ENCODE measurements at regions not wholly inside any gene's neighbourhood (a gene's known extent, or its start where the extent isn't known, plus 50 kb on each side); places are given as distances from the start of the nearest gene placed in this dataset.

DNA sequence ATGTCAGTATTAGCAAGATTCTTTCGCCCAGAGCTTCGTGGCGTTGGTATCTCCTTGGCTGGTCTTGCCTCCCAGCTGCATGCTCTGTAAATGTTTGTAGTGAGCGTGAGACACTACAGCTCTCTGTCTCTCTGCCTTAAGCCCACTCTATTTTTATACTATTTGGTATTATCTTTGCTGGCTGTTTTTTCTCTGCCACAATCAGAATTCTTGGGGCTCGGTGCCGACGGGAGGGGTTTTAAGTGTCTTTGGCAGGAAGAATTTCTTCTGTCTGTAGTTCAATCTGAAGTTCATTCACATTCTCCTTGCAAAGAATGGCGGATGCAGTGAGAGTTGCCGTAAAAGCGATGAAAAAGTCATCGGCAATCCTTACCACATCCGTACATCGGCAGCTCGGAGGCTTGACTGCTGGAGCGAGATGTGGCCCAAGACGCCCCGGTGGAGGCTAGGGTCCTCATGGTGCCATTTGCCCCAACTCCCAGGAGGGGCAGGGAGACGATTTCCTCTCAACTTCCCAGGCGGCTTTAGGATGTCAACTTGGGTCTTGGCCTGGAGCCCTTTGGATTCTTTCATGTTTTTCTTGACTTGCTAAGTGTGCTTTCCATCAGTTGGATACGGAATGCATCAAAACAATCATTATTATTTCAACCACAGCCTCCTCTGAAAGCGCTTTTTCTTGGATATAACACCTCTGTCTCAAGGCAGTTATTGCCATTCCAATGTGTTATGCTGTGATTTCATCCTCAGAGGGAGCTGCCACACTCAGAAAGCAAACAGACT lies 132.3 kb upstream of the SDK2 start:
- Mint-ChIP-seq H3K9me3 (ENCODE audit: unreplicated experiment) (no peaks in the 10 kb centered on the region), H3K27me3 (ENCODE audit: unreplicated experiment) (peaks cover 4% of the 10 kb centered on the region), H3K27ac (ENCODE audit: unreplicated experiment) (no peak overlapping the region), H3K4me3 (ENCODE audit: unreplicated experiment) (no peak overlapping the region), H3K4me1 (ENCODE audit: unreplicated experiment) (peaks cover 7% of the 10 kb centered on the region), H3K36me3 (ENCODE audit: low read depth, unreplicated experiment) (no peaks in the 10 kb centered on the region)
- no peak for TF ChIP-seq CTCF (IDR thresholded peaks at IDR 0.05; ENCODE audit: unreplicated experiment)
- no peak for DNase-seq (ENCODE audit: low spot score)

DNA sequence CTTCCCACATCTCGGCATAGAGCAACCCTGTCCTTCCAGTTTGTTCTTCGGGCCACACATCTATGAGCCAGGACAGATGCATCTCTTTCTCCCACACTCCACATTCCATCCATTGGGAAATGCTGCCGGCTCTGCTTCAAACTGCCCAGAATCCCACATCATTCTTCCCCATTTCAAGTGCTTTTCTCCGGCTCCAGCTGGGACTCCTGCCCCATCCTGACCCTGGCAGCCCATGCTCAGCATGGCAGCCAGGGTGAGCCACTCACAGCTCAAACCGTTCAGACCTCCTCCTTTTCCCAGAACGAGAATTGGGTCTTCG lies 132.8 kb upstream of the SDK2 start:
- no peak for DNase-seq (ENCODE audit: low spot score)
- Mint-ChIP-seq H3K27me3 (ENCODE audit: unreplicated experiment) (peaks cover 4% of the 10 kb centered on the region), H3K9me3 (ENCODE audit: unreplicated experiment) (no peaks in the 10 kb centered on the region), H3K27ac (ENCODE audit: unreplicated experiment) (no peak overlapping the region), H3K4me3 (ENCODE audit: unreplicated experiment) (no peak overlapping the region), H3K4me1 (ENCODE audit: unreplicated experiment) (peaks cover 7% of the 10 kb centered on the region), H3K36me3 (ENCODE audit: low read depth, unreplicated experiment) (no peaks in the 10 kb centered on the region)
- TF ChIP-seq CTCF (IDR thresholded peaks at IDR 0.05; ENCODE audit: unreplicated experiment), result no peak

GRCh38 chr17:73782231-73782630 lies 138.0 kb upstream of the SDK2 start:
- H3K27ac Mint-ChIP-seq (ENCODE audit: unreplicated experiment), result no peak overlapping the region
- peaks cover 4% of the 10 kb centered on the region for H3K27me3 Mint-ChIP-seq (ENCODE audit: unreplicated experiment)
- peaks cover 4% of the 10 kb centered on the region for H3K4me1 Mint-ChIP-seq (ENCODE audit: unreplicated experiment)
- no peaks in the 10 kb centered on the region for H3K9me3 Mint-ChIP-seq (ENCODE audit: unreplicated experiment)
- no peak for DNase-seq (ENCODE audit: low spot score)
- H3K36me3 Mint-ChIP-seq (ENCODE audit: low read depth, unreplicated experiment), result no peaks in the 10 kb centered on the region
- no peak overlapping the region for H3K4me3 Mint-ChIP-seq (ENCODE audit: unreplicated experiment)
- no peak for TF ChIP-seq CTCF (IDR thresholded peaks at IDR 0.05; ENCODE audit: unreplicated experiment)

DNA sequence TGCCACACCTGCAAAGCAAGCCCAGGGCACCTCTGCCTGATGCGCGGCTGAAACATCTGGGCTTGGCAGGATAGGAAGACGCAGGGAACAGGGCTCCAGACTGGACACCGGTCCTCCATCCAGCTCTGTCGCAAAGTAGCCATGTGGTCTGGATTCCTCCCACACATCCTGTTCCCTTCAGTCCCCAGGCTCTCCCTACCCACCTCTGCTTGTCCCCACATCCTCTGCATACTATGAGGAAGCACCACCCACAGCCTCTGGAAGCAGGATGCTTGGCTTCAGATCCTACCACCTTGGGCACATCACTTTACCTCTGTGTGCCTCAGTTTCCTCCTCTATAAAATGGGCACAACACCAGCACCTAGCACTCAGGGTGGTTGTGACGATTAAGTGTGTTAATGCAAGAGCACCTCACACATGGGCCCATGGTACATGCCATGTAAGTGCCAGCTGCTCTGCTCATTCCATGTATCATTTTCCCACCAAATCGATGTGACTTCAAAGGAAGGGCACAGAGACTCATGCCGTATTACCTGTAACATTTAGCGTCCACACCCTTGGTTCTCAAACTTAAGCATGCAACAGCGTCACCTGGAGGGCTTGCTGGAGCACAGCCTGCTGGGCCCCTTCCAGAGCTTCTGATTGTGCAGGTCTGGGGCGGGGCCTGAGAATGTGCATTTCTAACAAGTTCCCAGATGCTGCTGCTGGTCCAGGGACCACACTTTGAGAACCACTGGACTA lies 138.6 kb upstream of the SDK2 start:
- H3K9me3 Mint-ChIP-seq (ENCODE audit: unreplicated experiment), result no peaks in the 10 kb centered on the region
- peaks cover 3% of the 10 kb centered on the region for H3K27me3 Mint-ChIP-seq (ENCODE audit: unreplicated experiment)
- no peak overlapping the region for H3K27ac Mint-ChIP-seq (ENCODE audit: unreplicated experiment)
- DNase-seq (ENCODE audit: low spot score), result no peak
- no peaks in the 10 kb centered on the region for H3K36me3 Mint-ChIP-seq (ENCODE audit: low read depth, unreplicated experiment)
- H3K4me1 Mint-ChIP-seq (ENCODE audit: unreplicated experiment), result peaks cover 8% of the 10 kb centered on the region
- H3K4me3 Mint-ChIP-seq (ENCODE audit: unreplicated experiment), result no peak overlapping the region
- TF ChIP-seq CTCF (IDR thresholded peaks at IDR 0.05; ENCODE audit: unreplicated experiment), result no peak

GRCh38 chr17:73783382-73783766 lies 139.1 kb upstream of the SDK2 start:
- Mint-ChIP-seq H3K4me3 (ENCODE audit: unreplicated experiment) (no peak overlapping the region), H3K27me3 (ENCODE audit: unreplicated experiment) (peaks cover 3% of the 10 kb centered on the region), H3K9me3 (ENCODE audit: unreplicated experiment) (peaks cover 2% of the 10 kb centered on the region), H3K27ac (ENCODE audit: unreplicated experiment) (no peak overlapping the region), H3K4me1 (ENCODE audit: unreplicated experiment) (peaks cover 8% of the 10 kb centered on the region), H3K36me3 (ENCODE audit: low read depth, unreplicated experiment) (no peaks in the 10 kb centered on the region)
- TF ChIP-seq CTCF (IDR thresholded peaks at IDR 0.05; ENCODE audit: unreplicated experiment), result no peak
- DNase-seq (ENCODE audit: low spot score), result no peak

All from endothelial cell (in vitro differentiated cells).